ENCODE measurements at regions not wholly inside any gene's neighbourhood (a gene's known extent, or its start where the extent isn't known, plus 50 kb on each side); places are given as distances from the start of the nearest gene placed in this dataset.

GRCh38 chr3:10706156-10706739, 109.8 kb upstream of the SLC6A11 start:
- DNase-seq (ENCODE audit: low read depth), result no peak
- H3K4me3 ChIP-seq (ENCODE audit: low read depth, low read length), result no peak overlapping the region
- TF ChIP-seq CTCF (IDR thresholded peaks at IDR 0.05; ENCODE audit: low read depth, low read length, missing control alignments), result peak; percentile 14

- no peak for TF ChIP-seq CTCF (IDR thresholded peaks at IDR 0.05; ENCODE audit: low read depth, low read length, missing control alignments)
- no peak overlapping the region for H3K4me3 ChIP-seq (ENCODE audit: low read depth, low read length)
Measured at GRCh38 chr3:10706740-10707399, 109.2 kb upstream of the SLC6A11 start.

GRCh38 chr3:10707400-10708215, 108.4 kb upstream of the SLC6A11 start:
- TF ChIP-seq CTCF (IDR thresholded peaks at IDR 0.05; ENCODE audit: low read depth, low read length, missing control alignments), result peak; percentile 10
- no peak overlapping the region for H3K4me3 ChIP-seq (ENCODE audit: low read depth, low read length)

More at GRCh38 chr3:10706740-10707399, 109.2 kb upstream of the SLC6A11 start:
- no peak for DNase-seq (ENCODE audit: low read depth)

GRCh38 chr3:10708216-10708893, 107.7 kb upstream of the SLC6A11 start:
- no peak overlapping the region for H3K4me3 ChIP-seq (ENCODE audit: low read depth, low read length)
- no peak for TF ChIP-seq CTCF (IDR thresholded peaks at IDR 0.05; ENCODE audit: low read depth, low read length, missing control alignments)
- no peak for DNase-seq (ENCODE audit: low read depth)

More at GRCh38 chr3:10707400-10708215, 108.4 kb upstream of the SLC6A11 start:
- no peak for DNase-seq (ENCODE audit: low read depth)

- no peak for DNase-seq (ENCODE audit: low read depth)
- no peak for TF ChIP-seq CTCF (IDR thresholded peaks at IDR 0.05; ENCODE audit: low read depth, low read length, missing control alignments)
- H3K4me3 ChIP-seq (ENCODE audit: low read depth, low read length), result no peak overlapping the region
Measured at GRCh38 chr3:10709110-10709781, 106.8 kb upstream of the SLC6A11 start.

- DNase-seq (ENCODE audit: low read depth), result no peak
- no peak overlapping the region for H3K4me3 ChIP-seq (ENCODE audit: low read depth, low read length)
- no peak for TF ChIP-seq CTCF (IDR thresholded peaks at IDR 0.05; ENCODE audit: low read depth, low read length, missing control alignments)
Measured at GRCh38 chr3:10712121-10712520, 103.9 kb upstream of the SLC6A11 start.

Data from GM12864 (cell line).